ACC112 (cell line): ENCODE measurements at regions not wholly inside any gene's neighbourhood (a gene's known extent, or its start where the extent isn't known, plus 50 kb on each side); places are given as distances from the start of the nearest gene placed in this dataset.

Experiments used
- H2AFZ ChIP-seq: fragments of 200-600 bp; sonication (generic); one replicate; pipeline ENCODE4 v1.6.0; 2017; ENCODE audit warnings: antibody characterized with exemption, low read length; ENCODE audit not compliant: unreplicated experiment
- H3K27ac ChIP-seq: fragments of 200-600 bp; sonication (generic); 2 replicates; pipeline ENCODE4 v1.5.1; 2014; ENCODE audit warnings: low read depth, mild to moderate bottlenecking, antibody characterized with exemption, low read length, moderate library complexity
- H3K27me3 ChIP-seq: fragments of 200-600 bp; sonication (generic); 2 replicates; pipeline ENCODE4 v1.6.1; 2014; ENCODE audit warnings: mild to moderate bottlenecking, antibody characterized with exemption, low read length, moderate library complexity, mixed read lengths; ENCODE audit not compliant: insufficient read depth
- H3K36me3 ChIP-seq: fragments of 200-600 bp; sonication (generic); 2 replicates; pipeline ENCODE4 v1.6.1; 2016; ENCODE audit warnings: mild to moderate bottlenecking, antibody characterized with exemption, low read length, moderate library complexity, mixed read lengths; ENCODE audit not compliant: insufficient read depth
- H3K4me1 ChIP-seq: fragments of 200-600 bp; sonication (generic); one replicate; pipeline ENCODE4 v1.6.1; 2016; ENCODE audit warnings: low read length, mixed read lengths; ENCODE audit not compliant: insufficient read depth, unreplicated experiment, control insufficient read depth
- H3K4me3 ChIP-seq: fragments of 200-600 bp; sonication (generic); 2 replicates; pipeline ENCODE4 v1.5.1; 2014; ENCODE audit warnings: mild to moderate bottlenecking, low read depth, low read length
- H3K79me2 ChIP-seq: fragments of 200-600 bp; sonication (generic); one replicate; pipeline ENCODE4 v1.6.0; 2016; ENCODE audit warnings: low read length; ENCODE audit not compliant: control insufficient read depth, unreplicated experiment, insufficient read depth

- H3K4me1 ChIP-seq: no peaks in the 10 kb centered on the region
- H3K4me3 ChIP-seq: no peak overlapping the region
- H2AFZ ChIP-seq: no peak overlapping the region
- no peaks in the 10 kb centered on the region for H3K27me3 ChIP-seq
- H3K79me2 ChIP-seq: no peaks in the 10 kb centered on the region
- no peak overlapping the region for H3K27ac ChIP-seq
- H3K36me3 ChIP-seq: no peaks in the 10 kb centered on the region
Measured at GRCh38 chr2:21552981-21553380, 429.2 kb downstream of the TDRD15 start.

GRCh38 chr2:21559351-21559750, 435.6 kb downstream of the TDRD15 start:
- Histone ChIP-seq H3K27ac (no peak overlapping the region), H3K36me3 (no peaks in the 10 kb centered on the region), H3K4me3 (no peak overlapping the region), H3K79me2 (no peaks in the 10 kb centered on the region), H2AFZ (no peak overlapping the region), H3K27me3 (no peaks in the 10 kb centered on the region), H3K4me1 (no peaks in the 10 kb centered on the region)

GRCh38 chr2:21561965-21562364, 438.2 kb downstream of the TDRD15 start:
- H3K36me3 ChIP-seq: no peaks in the 10 kb centered on the region
- H3K4me3 ChIP-seq: no peak overlapping the region
- no peaks in the 10 kb centered on the region for H3K4me1 ChIP-seq
- no peak overlapping the region for H2AFZ ChIP-seq
- H3K79me2 ChIP-seq: no peaks in the 10 kb centered on the region
- no peak overlapping the region for H3K27ac ChIP-seq
- H3K27me3 ChIP-seq: no peaks in the 10 kb centered on the region

- Histone ChIP-seq H3K4me3 (no peak overlapping the region), H3K79me2 (no peaks in the 10 kb centered on the region), H3K4me1 (no peaks in the 10 kb centered on the region), H2AFZ (no peak overlapping the region), H3K27me3 (no peaks in the 10 kb centered on the region), H3K27ac (no peak overlapping the region), H3K36me3 (no peaks in the 10 kb centered on the region)
Measured at GRCh38 chr2:21567395-21567794, 443.6 kb downstream of the TDRD15 start.

GRCh38 chr2:21571686-21572085, 447.9 kb downstream of the TDRD15 start:
- Histone ChIP-seq H3K79me2 (no peaks in the 10 kb centered on the region), H2AFZ (no peak overlapping the region), H3K4me1 (no peaks in the 10 kb centered on the region), H3K36me3 (no peaks in the 10 kb centered on the region), H3K27ac (no peak overlapping the region), H3K27me3 (no peaks in the 10 kb centered on the region), H3K4me3 (no peak overlapping the region)

- Histone ChIP-seq H3K27ac (no peak overlapping the region), H2AFZ (no peak overlapping the region), H3K4me3 (no peak overlapping the region), H3K79me2 (no peaks in the 10 kb centered on the region), H3K4me1 (no peaks in the 10 kb centered on the region), H3K27me3 (no peaks in the 10 kb centered on the region), H3K36me3 (no peaks in the 10 kb centered on the region)
Measured at GRCh38 chr2:21580391-21580790, 456.6 kb downstream of the TDRD15 start.

GRCh38 chr2:21585881-21586280, 462.1 kb downstream of the TDRD15 start:
- Histone ChIP-seq H3K36me3 (no peaks in the 10 kb centered on the region), H3K4me3 (no peak overlapping the region), H3K4me1 (no peaks in the 10 kb centered on the region), H3K27me3 (no peaks in the 10 kb centered on the region), H3K79me2 (no peaks in the 10 kb centered on the region), H3K27ac (no peak overlapping the region), H2AFZ (no peak overlapping the region)

GRCh38 chr2:21590026-21590690, 466.4 kb downstream of the TDRD15 start:
- H3K79me2 ChIP-seq: no peaks in the 10 kb centered on the region
- H2AFZ ChIP-seq: no peak overlapping the region
- H3K4me1 ChIP-seq: no peaks in the 10 kb centered on the region
- no peaks in the 10 kb centered on the region for H3K36me3 ChIP-seq
- H3K27me3 ChIP-seq: no peaks in the 10 kb centered on the region
- no peak overlapping the region for H3K27ac ChIP-seq
- H3K4me3 ChIP-seq: no peak overlapping the region

- Histone ChIP-seq H3K27ac (no peak overlapping the region), H3K36me3 (no peaks in the 10 kb centered on the region), H3K4me1 (no peaks in the 10 kb centered on the region), H3K27me3 (no peaks in the 10 kb centered on the region), H3K79me2 (no peaks in the 10 kb centered on the region), H2AFZ (no peak overlapping the region), H3K4me3 (no peak overlapping the region)
Measured at GRCh38 chr2:21591926-21592325, 468.2 kb downstream of the TDRD15 start.

GRCh38 chr2:21599417-21599816, 475.6 kb downstream of the TDRD15 start:
- no peaks in the 10 kb centered on the region for H3K36me3 ChIP-seq
- no peak overlapping the region for H2AFZ ChIP-seq
- no peaks in the 10 kb centered on the region for H3K4me1 ChIP-seq
- H3K4me3 ChIP-seq: no peak overlapping the region
- no peaks in the 10 kb centered on the region for H3K79me2 ChIP-seq
- no peaks in the 10 kb centered on the region for H3K27me3 ChIP-seq
- H3K27ac ChIP-seq: no peak overlapping the region

- Histone ChIP-seq H3K36me3 (no peaks in the 10 kb centered on the region), H3K4me1 (no peaks in the 10 kb centered on the region), H2AFZ (no peak overlapping the region), H3K79me2 (no peaks in the 10 kb centered on the region), H3K4me3 (no peak overlapping the region), H3K27ac (no peak overlapping the region), H3K27me3 (no peaks in the 10 kb centered on the region)
Measured at GRCh38 chr2:21602789-21603188, 479.0 kb downstream of the TDRD15 start.
